Activated T-cell treated with anti-CD3 and anti-CD28 coated beads, Interleukin-2, amount 50 U/mL, for 72 hours (primary cell): ENCODE measurements at regions not wholly inside any gene's neighbourhood (a gene's known extent, or its start where the extent isn't known, plus 50 kb on each side); places are given as distances from the start of the nearest gene placed in this dataset.

Experiments
- ATAC-seq, 2 donors: fragments of 150-1000 bp; cut with Tn5 transposase; replicated peaks in 1 of 2; 2 replicates each; pipeline ENCODE4 v1.10.0; 2021; ENCODE audit warnings: moderate library complexity in 2 of 2, mild to moderate bottlenecking in 1 of 2
- DNase-seq, 2 donors: peaks; one replicate each; pipeline ENCODE4 v3.0.0; 2021 to 2022; ENCODE audit warnings: mixed read lengths in 1 of 2
- H3K27ac Mint-ChIP-seq: one replicate; pipeline ENCODE4 v1.8.0; 2022; ENCODE audit warnings: mild to moderate bottlenecking, moderate library complexity, mixed read lengths
- H3K27me3 Mint-ChIP-seq: one replicate; pipeline ENCODE4 v1.8.0; 2022; ENCODE audit warnings: low read depth, mixed read lengths
- H3K36me3 Mint-ChIP-seq, 2 donors: one replicate each; pipeline ENCODE4 v1.8.0; 2022; ENCODE audit warnings: mixed read lengths in 2 of 2, mild to moderate bottlenecking in 1 of 2; ENCODE audit not compliant: insufficient read depth in 2 of 2
- H3K4me1 Mint-ChIP-seq: one replicate; pipeline ENCODE4 v1.8.0; 2022; ENCODE audit warnings: low read depth, mixed read lengths
- H3K4me3 Mint-ChIP-seq, 2 donors: one replicate each; pipeline ENCODE4 v1.8.0; 2022; ENCODE audit warnings: mild to moderate bottlenecking in 2 of 2, mixed read lengths in 2 of 2, moderate library complexity in 2 of 2
- H3K9me3 Mint-ChIP-seq, 2 donors: one replicate each; pipeline ENCODE4 v1.8.0; 2022; ENCODE audit warnings: mixed read lengths in 2 of 2

DNA sequence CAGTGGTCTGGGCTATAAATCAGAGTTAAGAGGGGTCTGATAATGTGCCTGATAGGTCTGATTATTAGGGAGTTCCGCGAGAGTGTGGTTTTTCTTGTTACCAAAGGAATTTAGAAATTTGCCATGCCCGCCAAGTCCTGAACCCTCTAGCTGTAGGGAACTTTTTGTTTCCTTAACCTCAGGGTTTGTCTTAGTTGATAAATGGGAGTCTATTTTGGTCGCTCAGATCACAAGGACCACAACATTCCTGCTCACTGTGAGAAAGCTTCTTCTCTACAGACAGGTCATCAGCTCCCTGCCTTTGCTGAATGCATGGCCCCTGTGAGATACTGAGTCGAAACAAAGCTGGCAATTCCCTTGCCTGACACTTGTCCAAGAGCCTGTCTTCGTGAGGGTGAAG is 497.8 kb downstream of the HS3ST4 start:
- no peaks in the 10 kb centered on the region for H3K4me1 Mint-ChIP-seq
- H3K27ac Mint-ChIP-seq: no peak overlapping the region
- DNase-seq (no peak), ATAC-seq (no peak)
- H3K4me3 Mint-ChIP-seq: no peak overlapping the region
- H3K9me3 Mint-ChIP-seq: peaks cover 3 to 11% of the 10 kb centered on the region in 2 donors
- H3K36me3 Mint-ChIP-seq: no peaks in the 10 kb centered on the region
- peaks cover 15% of the 10 kb centered on the region for H3K27me3 Mint-ChIP-seq

GRCh38 chr16:26194526-26194925 is 502.8 kb downstream of the HS3ST4 start:
- Mint-ChIP-seq H3K27me3 (no peaks in the 10 kb centered on the region), H3K9me3 (peaks cover 1 to 11% of the 10 kb centered on the region in 2 donors), H3K36me3 (no peaks in the 10 kb centered on the region), H3K4me3 (no peak overlapping the region), H3K4me1 (no peaks in the 10 kb centered on the region), H3K27ac (no peak overlapping the region)
- ATAC-seq (peak; percentile 52 to 58), DNase-seq (no peak)

DNA sequence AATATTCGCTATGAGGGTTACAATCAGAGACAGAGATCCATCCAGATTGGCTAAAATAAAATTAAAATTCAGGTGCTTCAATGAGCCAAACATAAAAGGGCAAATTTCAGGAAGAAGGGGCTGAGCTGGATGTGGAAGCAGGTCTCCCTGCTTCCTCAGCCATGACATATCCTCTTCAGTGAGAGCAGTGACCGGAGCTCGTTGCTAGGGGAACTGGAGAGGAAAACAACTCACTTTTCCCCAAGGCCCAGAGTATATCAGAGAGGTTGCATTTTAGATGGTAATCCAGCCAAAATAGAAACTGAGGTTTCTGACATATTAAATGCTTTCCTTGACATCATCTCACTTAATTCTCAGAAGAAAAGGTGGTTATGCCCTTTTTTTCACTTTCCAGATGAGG is 503.5 kb downstream of the HS3ST4 start:
- H3K4me3 Mint-ChIP-seq: no peak overlapping the region
- DNase-seq (no peak), ATAC-seq (peak; percentile 50 to 58)
- H3K27ac Mint-ChIP-seq: no peak overlapping the region
- H3K4me1 Mint-ChIP-seq: no peaks in the 10 kb centered on the region
- no peaks in the 10 kb centered on the region for H3K36me3 Mint-ChIP-seq
- peaks cover 1 to 11% of the 10 kb centered on the region in 2 donors for H3K9me3 Mint-ChIP-seq
- no peaks in the 10 kb centered on the region for H3K27me3 Mint-ChIP-seq

GRCh38 chr16:26196310-26196709 is 504.6 kb downstream of the HS3ST4 start:
- DNase-seq: no peak
- no peaks in the 10 kb centered on the region for H3K4me1 Mint-ChIP-seq
- no peaks in the 10 kb centered on the region for H3K27me3 Mint-ChIP-seq
- no peak overlapping the region for H3K4me3 Mint-ChIP-seq
- peaks cover 1 to 11% of the 10 kb centered on the region in 2 donors for H3K9me3 Mint-ChIP-seq
- no peak for ATAC-seq
- no peak overlapping the region for H3K27ac Mint-ChIP-seq
- no peaks in the 10 kb centered on the region for H3K36me3 Mint-ChIP-seq

DNA sequence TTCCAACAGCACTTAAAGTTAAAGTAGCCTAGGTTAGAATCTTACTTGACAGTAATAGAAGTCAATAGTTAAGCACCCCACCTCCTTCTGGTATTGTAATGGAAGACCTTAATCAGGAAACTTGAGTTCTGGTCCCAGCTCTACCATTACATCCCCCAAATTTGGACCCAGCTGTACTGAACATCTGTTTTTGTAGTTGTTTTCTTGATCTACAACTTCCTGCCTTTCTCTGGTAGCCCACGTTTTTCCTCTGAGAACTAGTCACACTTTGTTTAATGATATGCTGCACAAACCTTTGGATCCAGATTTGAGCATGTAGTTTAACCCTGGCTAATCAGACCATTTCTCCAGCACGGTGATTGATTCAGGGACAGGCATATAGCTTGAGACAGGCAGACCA is 505.0 kb downstream of the HS3ST4 start:
- no peaks in the 10 kb centered on the region for H3K36me3 Mint-ChIP-seq
- H3K27ac Mint-ChIP-seq: no peak overlapping the region
- no peak overlapping the region for H3K4me3 Mint-ChIP-seq
- ATAC-seq (no peak), DNase-seq (no peak)
- no peaks in the 10 kb centered on the region for H3K27me3 Mint-ChIP-seq
- peaks cover 1 to 11% of the 10 kb centered on the region in 2 donors for H3K9me3 Mint-ChIP-seq
- no peaks in the 10 kb centered on the region for H3K4me1 Mint-ChIP-seq

- H3K36me3 Mint-ChIP-seq: no peaks in the 10 kb centered on the region
- no peak overlapping the region for H3K4me3 Mint-ChIP-seq
- no peak overlapping the region for H3K27ac Mint-ChIP-seq
- DNase-seq (no peak), ATAC-seq (no peak)
- H3K4me1 Mint-ChIP-seq: no peaks in the 10 kb centered on the region
- H3K27me3 Mint-ChIP-seq: no peaks in the 10 kb centered on the region
- peaks cover 1 to 11% of the 10 kb centered on the region in 2 donors for H3K9me3 Mint-ChIP-seq
These were observed 505.9 kb downstream of the HS3ST4 start for GRCh38 chr16:26197707-26198106.

DNA sequence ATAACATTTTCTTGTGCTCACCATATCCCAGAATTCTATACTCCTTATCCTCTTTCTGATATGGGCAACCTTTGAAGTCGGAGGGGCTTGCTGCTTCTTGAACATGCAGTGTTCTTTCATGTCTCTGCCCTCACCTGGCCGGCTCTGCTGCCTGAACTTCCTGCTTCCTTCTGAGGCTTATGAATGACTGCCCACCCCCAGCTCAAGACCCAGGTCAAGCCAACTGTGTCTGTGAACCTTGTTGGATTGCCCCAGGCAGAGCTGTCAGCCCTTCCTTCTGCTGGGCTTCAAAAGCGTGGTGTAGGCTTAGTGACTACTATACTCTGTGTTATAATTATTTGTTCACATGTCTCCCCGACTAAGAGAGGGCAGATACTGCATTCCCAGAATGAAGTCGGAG is 506.5 kb downstream of the HS3ST4 start:
- Mint-ChIP-seq H3K4me1 (no peaks in the 10 kb centered on the region), H3K9me3 (peaks cover 1 to 11% of the 10 kb centered on the region in 2 donors), H3K27ac (no peak overlapping the region), H3K27me3 (no peaks in the 10 kb centered on the region), H3K4me3 (no peak overlapping the region), H3K36me3 (no peaks in the 10 kb centered on the region)
- no peak for DNase-seq
- ATAC-seq: no peak

- Mint-ChIP-seq H3K27ac (no peak overlapping the region), H3K36me3 (no peaks in the 10 kb centered on the region), H3K27me3 (peaks cover 10% of the 10 kb centered on the region), H3K9me3 (peaks cover 0 to 2% of the 10 kb centered on the region in 2 donors), H3K4me1 (peaks cover 9% of the 10 kb centered on the region), H3K4me3 (no peak overlapping the region)
- peak; percentile 87 to 91 for ATAC-seq
- peak; percentile 22 to 23 for DNase-seq
These were observed 512.4 kb downstream of the HS3ST4 start for GRCh38 chr16:26204138-26204537.

DNA sequence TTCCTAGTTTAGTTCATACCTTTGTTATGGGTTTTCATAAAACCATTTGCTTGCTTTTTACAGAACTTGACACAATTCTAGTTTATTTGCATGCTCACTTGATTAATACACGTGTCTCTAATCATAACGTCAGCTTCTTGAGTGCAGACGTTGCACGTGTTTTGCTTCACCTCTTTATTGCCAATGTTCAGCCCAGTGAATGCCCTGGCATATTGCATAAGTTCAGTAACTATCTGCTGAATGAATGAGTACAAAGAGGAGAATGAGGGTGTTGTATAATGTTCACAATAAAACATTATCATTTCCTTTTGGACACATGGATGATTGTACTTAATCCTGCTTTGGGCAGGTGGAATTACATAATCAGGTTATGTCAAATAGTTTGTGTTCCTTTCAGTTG is 519.8 kb downstream of the HS3ST4 start:
- Mint-ChIP-seq H3K36me3 (peaks cover 0 to 5% of the 10 kb centered on the region in 2 donors), H3K4me1 (peaks cover 3% of the 10 kb centered on the region), H3K27me3 (peaks cover 32% of the 10 kb centered on the region), H3K27ac (no peak overlapping the region), H3K9me3 (peaks cover 5% of the 10 kb centered on the region in 2 donors), H3K4me3 (no peak overlapping the region)
- ATAC-seq (no peak), DNase-seq (no peak)

DNA sequence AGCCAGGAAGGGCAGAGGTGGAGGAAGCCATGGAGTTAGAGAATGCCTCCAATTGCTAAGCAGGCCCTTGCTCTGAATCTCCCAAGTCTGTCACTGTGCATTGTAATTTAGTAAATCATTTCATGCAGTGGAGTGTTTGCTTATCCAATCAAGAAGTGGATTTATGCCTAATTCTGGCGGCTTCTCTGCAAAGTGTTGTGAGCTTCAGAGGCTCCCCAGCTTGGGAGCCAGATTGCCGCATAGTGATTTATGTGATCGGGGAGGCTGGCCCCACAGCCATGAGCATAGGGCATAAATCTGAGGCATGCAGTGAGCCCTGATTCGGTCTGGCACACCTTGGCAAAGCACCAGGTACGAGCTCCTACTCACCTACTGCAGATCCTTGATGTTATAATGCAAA is 520.8 kb downstream of the HS3ST4 start:
- DNase-seq (no peak), ATAC-seq (no peak)
- Mint-ChIP-seq H3K27me3 (peaks cover 34% of the 10 kb centered on the region), H3K4me3 (no peak overlapping the region), H3K36me3 (peaks cover 0 to 5% of the 10 kb centered on the region in 2 donors), H3K27ac (no peak overlapping the region), H3K4me1 (peaks cover 3% of the 10 kb centered on the region), H3K9me3 (peaks cover 5% of the 10 kb centered on the region in 2 donors)

- peaks cover 29% of the 10 kb centered on the region for H3K27me3 Mint-ChIP-seq
- no peak overlapping the region for H3K27ac Mint-ChIP-seq
- H3K4me3 Mint-ChIP-seq: no peak overlapping the region
- H3K36me3 Mint-ChIP-seq: peaks cover 0 to 5% of the 10 kb centered on the region in 2 donors
- H3K9me3 Mint-ChIP-seq: peaks cover 5% of the 10 kb centered on the region in 2 donors
- peaks cover 3% of the 10 kb centered on the region for H3K4me1 Mint-ChIP-seq
- DNase-seq: no peak
- no peak for ATAC-seq
These were observed 522.9 kb downstream of the HS3ST4 start for GRCh38 chr16:26214581-26215174.

GRCh38 chr16:26220894-26221293 is 529.1 kb downstream of the HS3ST4 start:
- no peak for DNase-seq
- H3K27ac Mint-ChIP-seq: no peak overlapping the region
- H3K4me3 Mint-ChIP-seq: no peak overlapping the region
- peaks cover 13% of the 10 kb centered on the region for H3K4me1 Mint-ChIP-seq
- peaks cover 0 to 2% of the 10 kb centered on the region in 2 donors for H3K9me3 Mint-ChIP-seq
- H3K27me3 Mint-ChIP-seq: peaks cover 12% of the 10 kb centered on the region
- ATAC-seq: peak; percentile 43 to 44
- H3K36me3 Mint-ChIP-seq: no peaks in the 10 kb centered on the region

GRCh38 chr16:26231647-26232046 is 539.9 kb downstream of the HS3ST4 start:
- H3K9me3 Mint-ChIP-seq: no peaks in the 10 kb centered on the region
- H3K27ac Mint-ChIP-seq: no peak overlapping the region
- H3K4me1 Mint-ChIP-seq: no peaks in the 10 kb centered on the region
- H3K36me3 Mint-ChIP-seq: no peaks in the 10 kb centered on the region
- peaks cover 7% of the 10 kb centered on the region for H3K27me3 Mint-ChIP-seq
- ATAC-seq (no peak), DNase-seq (no peak)
- H3K4me3 Mint-ChIP-seq: no peak overlapping the region

DNA sequence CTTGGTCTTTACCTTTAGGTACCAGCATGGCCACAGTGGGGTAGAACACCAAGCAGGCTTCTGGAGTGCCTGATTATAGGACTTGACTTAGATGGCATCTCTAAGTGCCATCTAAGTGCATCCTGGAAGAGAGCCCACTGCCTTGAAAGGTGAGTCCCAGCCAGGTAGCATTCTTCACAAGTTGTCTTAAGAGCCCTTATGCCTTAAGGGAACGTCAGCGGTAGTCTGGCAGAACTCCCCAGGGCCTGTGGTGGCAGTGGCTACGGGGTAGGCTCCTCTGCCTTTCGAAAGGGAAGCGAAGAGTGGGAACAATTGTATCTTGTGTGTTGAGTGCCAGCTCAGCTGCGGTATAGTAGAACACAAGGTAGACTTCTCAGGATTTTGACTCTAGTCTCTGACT is 549.0 kb downstream of the HS3ST4 start:
- H3K4me1 Mint-ChIP-seq: no peaks in the 10 kb centered on the region
- H3K4me3 Mint-ChIP-seq: no peak overlapping the region
- H3K27ac Mint-ChIP-seq: no peak overlapping the region
- no peaks in the 10 kb centered on the region for H3K36me3 Mint-ChIP-seq
- DNase-seq (no peak), ATAC-seq (no peak)
- H3K27me3 Mint-ChIP-seq: peaks cover 6% of the 10 kb centered on the region
- H3K9me3 Mint-ChIP-seq: peaks cover 3 to 7% of the 10 kb centered on the region in 2 donors
